ENCODE measurements at regions not wholly inside any gene's neighbourhood (a gene's known extent, or its start where the extent isn't known, plus 50 kb on each side); places are given as distances from the start of the nearest gene placed in this dataset.

DNA sequence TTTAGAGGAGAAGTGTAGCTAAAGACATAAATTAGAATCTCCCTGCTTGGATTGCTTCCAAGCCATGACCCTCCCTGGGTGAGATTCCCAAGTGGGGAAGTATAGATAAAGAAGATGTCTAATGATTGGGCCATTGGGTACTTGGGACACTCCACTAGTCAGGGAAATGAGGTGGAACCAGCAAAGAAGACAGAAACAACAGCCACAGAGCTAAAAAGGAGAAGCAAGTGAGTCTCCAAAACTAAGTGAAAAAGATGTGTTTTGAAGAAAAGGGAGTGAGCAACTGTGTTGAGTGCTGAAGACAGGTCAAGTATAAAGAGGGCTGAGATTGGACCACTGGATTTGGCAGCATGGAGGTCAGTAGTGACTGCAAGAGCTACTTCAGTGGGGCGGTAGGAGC is 61.2 kb upstream of the FOXN2 start:
- WGBS, result 98% methylated on average over 1 of the region's 1 CpG
- H3K4me1 ChIP-seq (ENCODE audit: control insufficient read depth in 2 of 2, insufficient read depth in 2 of 2, low read length in 2 of 2), result no peaks in the 10 kb centered on the region
- H3K27ac ChIP-seq (ENCODE audit: low read depth in 1 of 2, low read length in 1 of 2), result no peak overlapping the region
- no peaks in the 10 kb centered on the region for H3K27me3 ChIP-seq (ENCODE audit: control insufficient read depth in 2 of 2, insufficient read depth in 1 of 2, low read length in 1 of 2)
- no peak overlapping the region for H3K4me3 ChIP-seq (ENCODE audit: low read length in 2 of 2)
- H3K36me3 ChIP-seq (ENCODE audit: control insufficient read depth in 2 of 2, insufficient read depth in 2 of 2, low read length in 1 of 2), result no peaks in the 10 kb centered on the region
- H3K9me3 ChIP-seq (ENCODE audit: control insufficient read depth in 2 of 2, insufficient read depth in 1 of 2, low read length in 1 of 2), result no peaks in the 10 kb centered on the region
- DNase-seq (ENCODE audit: low read depth in 6 of 9, low spot score in 9 of 9), result no peak

DNA sequence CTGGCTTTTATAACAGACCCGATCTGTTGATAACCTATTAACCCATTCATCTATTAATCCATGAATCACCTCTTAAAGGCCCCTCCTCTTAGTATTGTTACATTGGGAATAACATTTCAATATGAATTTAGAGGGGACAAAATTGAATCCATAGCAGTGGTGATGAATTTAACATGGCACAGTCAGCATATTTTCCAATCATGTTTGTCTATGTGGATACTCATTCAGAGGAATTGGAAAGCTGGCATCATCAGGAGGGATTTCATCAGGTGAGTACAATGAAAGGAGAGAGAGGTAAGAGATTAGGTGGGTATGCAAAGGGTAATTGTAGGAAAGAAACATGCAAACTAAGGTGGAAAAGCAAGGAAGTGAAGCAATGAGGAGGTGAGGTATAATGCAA is 59.6 kb upstream of the FOXN2 start:
- H3K36me3 ChIP-seq (ENCODE audit: control insufficient read depth in 2 of 2, insufficient read depth in 2 of 2, low read length in 1 of 2), result no peaks in the 10 kb centered on the region
- H3K27ac ChIP-seq (ENCODE audit: low read depth in 1 of 2, low read length in 1 of 2), result no peak overlapping the region
- no peaks in the 10 kb centered on the region for H3K9me3 ChIP-seq (ENCODE audit: control insufficient read depth in 2 of 2, insufficient read depth in 1 of 2, low read length in 1 of 2)
- H3K4me3 ChIP-seq (ENCODE audit: low read length in 2 of 2), result no peak overlapping the region
- DNase-seq (ENCODE audit: low read depth in 6 of 9, low spot score in 9 of 9), result no peak
- no peaks in the 10 kb centered on the region for H3K27me3 ChIP-seq (ENCODE audit: control insufficient read depth in 2 of 2, insufficient read depth in 1 of 2, low read length in 1 of 2)
- no peaks in the 10 kb centered on the region for H3K4me1 ChIP-seq (ENCODE audit: control insufficient read depth in 2 of 2, insufficient read depth in 2 of 2, low read length in 2 of 2)
- 89% methylated on average over 1 of the region's 1 CpG for WGBS

DNA sequence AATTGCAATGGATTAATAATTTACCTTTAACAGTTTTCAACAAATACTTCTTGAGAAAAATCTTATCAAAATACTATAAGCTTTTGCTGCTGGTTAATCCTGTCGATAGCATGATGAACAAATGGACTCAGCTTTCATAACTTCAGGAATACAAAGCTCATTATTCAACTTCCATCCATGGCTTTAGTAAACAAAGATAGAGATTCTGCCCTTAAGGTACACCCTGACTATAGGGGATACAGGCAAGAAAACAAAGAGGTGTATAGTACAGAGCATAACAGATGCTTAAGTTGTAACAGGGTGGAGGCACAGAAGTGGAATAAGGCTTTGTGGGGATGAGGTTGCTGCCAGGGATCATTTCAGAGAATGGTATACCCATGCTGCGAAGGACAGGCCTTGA is 57.0 kb upstream of the FOXN2 start:
- no peak for DNase-seq (ENCODE audit: low read depth in 6 of 9, low spot score in 9 of 9)
- no peak overlapping the region for H3K27ac ChIP-seq (ENCODE audit: low read depth in 1 of 2, low read length in 1 of 2)
- no peaks in the 10 kb centered on the region for H3K27me3 ChIP-seq (ENCODE audit: control insufficient read depth in 2 of 2, insufficient read depth in 1 of 2, low read length in 1 of 2)
- no peaks in the 10 kb centered on the region for H3K9me3 ChIP-seq (ENCODE audit: control insufficient read depth in 2 of 2, insufficient read depth in 1 of 2, low read length in 1 of 2)
- 98% methylated on average over 2 of the region's 2 CpGs for WGBS
- H3K4me3 ChIP-seq (ENCODE audit: low read length in 2 of 2), result no peak overlapping the region
- H3K36me3 ChIP-seq (ENCODE audit: control insufficient read depth in 2 of 2, insufficient read depth in 2 of 2, low read length in 1 of 2), result no peaks in the 10 kb centered on the region
- H3K4me1 ChIP-seq (ENCODE audit: control insufficient read depth in 2 of 2, insufficient read depth in 2 of 2, low read length in 2 of 2), result no peaks in the 10 kb centered on the region

DNA sequence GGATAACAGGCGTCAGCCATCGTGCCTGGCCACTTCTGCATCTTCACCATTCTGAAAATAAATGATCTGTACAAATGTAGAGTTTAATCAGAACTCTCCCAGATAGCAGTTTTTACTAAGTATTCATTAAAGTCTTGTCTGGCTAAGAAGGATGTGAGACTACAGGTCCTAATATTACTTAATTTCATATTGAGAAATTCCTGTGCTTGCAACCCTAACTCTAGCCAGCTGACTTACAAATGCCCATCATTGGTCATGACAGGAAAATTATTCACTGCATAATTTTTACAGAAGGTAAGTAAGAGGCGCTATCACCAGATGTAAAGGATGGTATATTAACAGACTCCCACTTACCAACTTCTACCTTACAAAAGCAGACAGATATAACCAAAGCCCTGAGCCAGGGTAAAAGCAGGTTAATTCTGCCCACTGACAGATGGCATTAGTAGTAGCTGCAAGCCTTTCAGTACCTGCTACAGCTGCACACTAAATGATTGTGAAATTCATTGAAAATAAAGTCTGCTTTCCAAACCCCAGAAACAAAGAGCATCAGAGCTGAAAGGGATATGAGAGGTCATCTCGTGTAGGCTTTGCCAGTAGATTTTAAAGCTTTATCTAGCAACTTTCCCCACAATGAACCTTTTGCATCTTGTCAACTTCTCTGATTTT is 55.9 kb upstream of the FOXN2 start:
- Histone ChIP-seq H3K4me3 (ENCODE audit: low read length in 2 of 2) (no peak overlapping the region), H3K36me3 (ENCODE audit: control insufficient read depth in 2 of 2, insufficient read depth in 2 of 2, low read length in 1 of 2) (no peaks in the 10 kb centered on the region), H3K4me1 (ENCODE audit: control insufficient read depth in 2 of 2, insufficient read depth in 2 of 2, low read length in 2 of 2) (no peaks in the 10 kb centered on the region), H3K27ac (ENCODE audit: low read depth in 1 of 2, low read length in 1 of 2) (no peak overlapping the region), H3K9me3 (ENCODE audit: control insufficient read depth in 2 of 2, insufficient read depth in 1 of 2, low read length in 1 of 2) (no peaks in the 10 kb centered on the region), H3K27me3 (ENCODE audit: control insufficient read depth in 2 of 2, insufficient read depth in 1 of 2, low read length in 1 of 2) (no peaks in the 10 kb centered on the region)
- WGBS, result 96% methylated on average over 4 of the region's 4 CpGs
- DNase-seq (ENCODE audit: low read depth in 6 of 9, low spot score in 9 of 9), result no peak

DNA sequence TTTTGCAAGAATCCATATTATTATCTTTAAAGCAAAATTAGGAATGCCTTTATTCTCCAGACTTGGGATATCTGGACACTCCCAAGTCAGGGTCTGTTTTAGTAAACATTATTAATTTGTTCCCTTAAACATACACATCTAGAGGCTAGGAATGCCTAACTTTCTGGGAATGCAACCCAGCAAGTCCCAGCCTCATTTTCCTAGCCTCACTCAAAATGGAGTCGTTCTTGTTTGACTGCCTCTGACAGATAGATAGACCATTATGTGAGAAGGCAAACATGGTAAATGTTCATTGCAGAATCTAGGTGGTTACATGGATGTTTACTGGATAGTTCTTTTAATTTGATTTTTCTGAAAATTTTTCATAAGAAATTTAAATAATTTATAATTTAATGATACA is 54.7 kb upstream of the FOXN2 start:
- Histone ChIP-seq H3K4me3 (ENCODE audit: low read length in 2 of 2) (no peak overlapping the region), H3K4me1 (ENCODE audit: control insufficient read depth in 2 of 2, insufficient read depth in 2 of 2, low read length in 2 of 2) (no peaks in the 10 kb centered on the region), H3K27me3 (ENCODE audit: control insufficient read depth in 2 of 2, insufficient read depth in 1 of 2, low read length in 1 of 2) (no peaks in the 10 kb centered on the region), H3K27ac (ENCODE audit: low read depth in 1 of 2, low read length in 1 of 2) (no peak overlapping the region), H3K9me3 (ENCODE audit: control insufficient read depth in 2 of 2, insufficient read depth in 1 of 2, low read length in 1 of 2) (no peaks in the 10 kb centered on the region), H3K36me3 (ENCODE audit: control insufficient read depth in 2 of 2, insufficient read depth in 2 of 2, low read length in 1 of 2) (no peaks in the 10 kb centered on the region)
- DNase-seq (ENCODE audit: low read depth in 6 of 9, low spot score in 9 of 9), result no peak
- 95% methylated on average over 1 of the region's 1 CpG for WGBS

DNA sequence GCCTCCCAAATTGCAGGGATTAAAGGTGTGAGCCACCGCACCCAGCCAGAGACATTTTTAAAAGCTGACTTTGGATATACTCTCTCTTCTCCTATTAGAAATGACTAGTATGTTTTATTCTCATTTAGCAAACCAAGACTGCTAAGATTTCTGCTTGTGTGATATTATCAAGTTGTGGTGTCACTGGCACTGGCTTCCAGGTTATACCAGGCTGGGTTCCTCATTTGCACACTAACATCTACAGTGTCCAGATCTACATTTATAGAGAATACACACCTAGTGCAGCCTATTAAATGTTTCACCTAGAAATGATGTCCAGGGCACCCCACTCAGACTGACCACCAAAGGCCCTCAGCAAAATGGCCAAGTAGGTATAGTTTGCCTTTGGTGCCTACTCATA is 49.9 kb upstream of the FOXN2 start:
- H3K4me1 ChIP-seq (ENCODE audit: control insufficient read depth in 2 of 2, insufficient read depth in 2 of 2, low read length in 2 of 2), result no peaks in the 10 kb centered on the region
- H3K27me3 ChIP-seq (ENCODE audit: control insufficient read depth in 2 of 2, insufficient read depth in 1 of 2, low read length in 1 of 2), result no peaks in the 10 kb centered on the region
- H3K4me3 ChIP-seq (ENCODE audit: low read length in 2 of 2), result no peak overlapping the region
- no peak overlapping the region for H3K27ac ChIP-seq (ENCODE audit: low read depth in 1 of 2, low read length in 1 of 2)
- 100% methylated on average over 1 of the region's 1 CpG for WGBS
- no peak for DNase-seq (ENCODE audit: low read depth in 6 of 9, low spot score in 9 of 9)
- H3K36me3 ChIP-seq (ENCODE audit: control insufficient read depth in 2 of 2, insufficient read depth in 2 of 2, low read length in 1 of 2), result no peaks in the 10 kb centered on the region
- no peaks in the 10 kb centered on the region for H3K9me3 ChIP-seq (ENCODE audit: control insufficient read depth in 2 of 2, insufficient read depth in 1 of 2, low read length in 1 of 2)
